ENCODE measurements at regions not wholly inside any gene's neighbourhood (a gene's known extent, or its start where the extent isn't known, plus 50 kb on each side); places are given as distances from the start of the nearest gene placed in this dataset.

DNA sequence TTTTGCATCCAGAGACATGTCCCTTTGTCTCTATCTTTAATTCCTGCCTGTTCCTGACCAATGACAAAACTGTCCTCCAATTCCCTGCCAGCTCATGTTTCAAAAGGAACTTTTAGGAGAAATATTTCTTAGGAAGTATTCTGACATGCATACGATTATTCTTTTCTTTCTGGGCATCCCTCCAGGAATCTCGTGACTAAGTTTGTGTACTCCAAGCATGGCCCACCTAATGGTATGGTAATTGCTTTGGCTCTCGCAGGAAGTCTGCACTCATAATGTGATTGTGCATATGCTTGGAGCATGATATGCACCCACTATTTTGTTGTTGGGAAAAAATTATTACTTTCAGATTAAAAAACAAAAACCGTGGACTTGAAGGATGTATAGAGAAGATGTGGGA, 256.4 kb downstream of the PRDM2 start (continued):
- TF ChIP-seq, protein P1, sequence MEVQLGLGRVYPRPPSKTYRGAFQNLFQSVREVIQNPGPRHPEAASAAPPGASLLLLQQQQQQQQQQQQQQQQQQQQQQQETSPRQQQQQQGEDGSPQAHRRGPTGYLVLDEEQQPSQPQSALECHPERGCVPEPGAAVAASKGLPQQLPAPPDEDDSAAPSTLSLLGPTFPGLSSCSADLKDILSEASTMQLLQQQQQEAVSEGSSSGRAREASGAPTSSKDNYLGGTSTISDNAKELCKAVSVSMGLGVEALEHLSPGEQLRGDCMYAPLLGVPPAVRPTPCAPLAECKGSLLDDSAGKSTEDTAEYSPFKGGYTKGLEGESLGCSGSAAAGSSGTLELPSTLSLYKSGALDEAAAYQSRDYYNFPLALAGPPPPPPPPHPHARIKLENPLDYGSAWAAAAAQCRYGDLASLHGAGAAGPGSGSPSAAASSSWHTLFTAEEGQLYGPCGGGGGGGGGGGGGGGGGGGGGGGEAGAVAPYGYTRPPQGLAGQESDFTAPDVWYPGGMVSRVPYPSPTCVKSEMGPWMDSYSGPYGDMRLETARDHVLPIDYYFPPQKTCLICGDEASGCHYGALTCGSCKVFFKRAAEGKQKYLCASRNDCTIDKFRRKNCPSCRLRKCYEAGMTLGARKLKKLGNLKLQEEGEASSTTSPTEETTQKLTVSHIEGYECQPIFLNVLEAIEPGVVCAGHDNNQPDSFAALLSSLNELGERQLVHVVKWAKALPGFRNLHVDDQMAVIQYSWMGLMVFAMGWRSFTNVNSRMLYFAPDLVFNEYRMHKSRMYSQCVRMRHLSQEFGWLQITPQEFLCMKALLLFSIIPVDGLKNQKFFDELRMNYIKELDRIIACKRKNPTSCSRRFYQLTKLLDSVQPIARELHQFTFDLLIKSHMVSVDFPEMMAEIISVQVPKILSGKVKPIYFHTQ (CRISPR knock-in tag; IDR thresholded peaks at IDR 0.05), result no peak
- no peak for TF ChIP-seq FOXJ3 (CRISPR knock-in tag; IDR thresholded peaks at IDR 0.05; ENCODE audit: borderline replicate concordance)
- no peak for TF ChIP-seq JAZF1 (CRISPR knock-in tag; IDR thresholded peaks at IDR 0.05)
- TF ChIP-seq, protein P2, sequence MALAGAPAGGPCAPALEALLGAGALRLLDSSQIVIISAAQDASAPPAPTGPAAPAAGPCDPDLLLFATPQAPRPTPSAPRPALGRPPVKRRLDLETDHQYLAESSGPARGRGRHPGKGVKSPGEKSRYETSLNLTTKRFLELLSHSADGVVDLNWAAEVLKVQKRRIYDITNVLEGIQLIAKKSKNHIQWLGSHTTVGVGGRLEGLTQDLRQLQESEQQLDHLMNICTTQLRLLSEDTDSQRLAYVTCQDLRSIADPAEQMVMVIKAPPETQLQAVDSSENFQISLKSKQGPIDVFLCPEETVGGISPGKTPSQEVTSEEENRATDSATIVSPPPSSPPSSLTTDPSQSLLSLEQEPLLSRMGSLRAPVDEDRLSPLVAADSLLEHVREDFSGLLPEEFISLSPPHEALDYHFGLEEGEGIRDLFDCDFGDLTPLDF (CRISPR knock-in tag; IDR thresholded peaks at IDR 0.05), result no peak
- TF ChIP-seq, protein P3, sequence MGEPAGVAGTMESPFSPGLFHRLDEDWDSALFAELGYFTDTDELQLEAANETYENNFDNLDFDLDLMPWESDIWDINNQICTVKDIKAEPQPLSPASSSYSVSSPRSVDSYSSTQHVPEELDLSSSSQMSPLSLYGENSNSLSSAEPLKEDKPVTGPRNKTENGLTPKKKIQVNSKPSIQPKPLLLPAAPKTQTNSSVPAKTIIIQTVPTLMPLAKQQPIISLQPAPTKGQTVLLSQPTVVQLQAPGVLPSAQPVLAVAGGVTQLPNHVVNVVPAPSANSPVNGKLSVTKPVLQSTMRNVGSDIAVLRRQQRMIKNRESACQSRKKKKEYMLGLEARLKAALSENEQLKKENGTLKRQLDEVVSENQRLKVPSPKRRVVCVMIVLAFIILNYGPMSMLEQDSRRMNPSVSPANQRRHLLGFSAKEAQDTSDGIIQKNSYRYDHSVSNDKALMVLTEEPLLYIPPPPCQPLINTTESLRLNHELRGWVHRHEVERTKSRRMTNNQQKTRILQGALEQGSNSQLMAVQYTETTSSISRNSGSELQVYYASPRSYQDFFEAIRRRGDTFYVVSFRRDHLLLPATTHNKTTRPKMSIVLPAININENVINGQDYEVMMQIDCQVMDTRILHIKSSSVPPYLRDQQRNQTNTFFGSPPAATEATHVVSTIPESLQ (CRISPR knock-in tag; IDR thresholded peaks at IDR 0.05), result no peak
- TF ChIP-seq FOXK1 (CRISPR knock-in tag; IDR thresholded peaks at IDR 0.05), result no peak
- no peak for TF ChIP-seq ZNF263 (CRISPR knock-in tag; IDR thresholded peaks at IDR 0.05; ENCODE audit: low read depth)
- no peak for TF ChIP-seq KAT7 (CRISPR knock-in tag; IDR thresholded peaks at IDR 0.05; ENCODE audit: borderline replicate concordance)

DNA sequence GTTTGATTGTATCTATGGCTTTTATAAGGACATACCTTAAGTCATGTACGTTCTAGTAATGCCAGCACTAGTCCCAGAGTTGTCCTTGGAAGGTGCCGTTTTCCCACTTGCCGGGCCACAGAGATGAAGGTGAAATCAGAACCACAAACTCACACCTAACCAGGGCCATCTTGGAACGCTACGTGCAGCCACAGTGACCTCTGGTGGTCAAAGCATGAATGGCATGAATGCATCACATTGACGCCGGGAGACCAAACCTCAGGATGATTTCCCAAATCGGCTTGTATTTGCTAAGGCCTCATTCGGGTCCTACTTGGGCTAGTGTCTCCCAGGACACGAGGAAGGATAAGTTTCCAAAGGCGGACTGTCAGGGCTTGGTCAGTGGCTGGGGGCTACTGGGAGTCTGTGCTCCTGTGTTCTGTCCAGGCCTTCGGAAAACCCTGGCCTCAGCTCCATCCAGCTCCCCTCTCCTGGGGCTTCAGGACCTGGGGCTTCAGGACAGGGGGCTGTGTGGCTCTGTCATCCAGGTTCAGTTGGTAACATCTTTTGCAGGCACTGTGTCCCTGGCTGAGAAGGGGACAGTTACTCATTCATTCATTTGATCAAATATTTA, 260.5 kb downstream of the PRDM2 start:
- CTCF ChIA-PET, result interaction anchor here (1.6 to 3.0 kb wide), 4 partner anchors 10 to 132 kb away, joined by 5 to 28 read pairs (median 12); no protein-coding TSS in a partner anchor
- H3K4me1 Mint-ChIP-seq, result no peaks in the 10 kb centered on the region; the same call in 1 of the 2 replicates
- DNase-seq (ENCODE audit: low spot score) (peak; percentile 82), ATAC-seq (peak; percentile 89)
- POLR2A ChIA-PET, result no interaction called here
- no peaks in the 10 kb centered on the region for H3K36me3 Mint-ChIP-seq
- no peak overlapping the region for H3K27ac Mint-ChIP-seq
- no peak for TF ChIP-seq GABPB1 (CRISPR knock-in tag; IDR thresholded peaks at IDR 0.05)
- TF ChIP-seq, protein P1 (CRISPR knock-in tag; IDR thresholded peaks at IDR 0.05), result no peak
- TF ChIP-seq, protein P4, sequence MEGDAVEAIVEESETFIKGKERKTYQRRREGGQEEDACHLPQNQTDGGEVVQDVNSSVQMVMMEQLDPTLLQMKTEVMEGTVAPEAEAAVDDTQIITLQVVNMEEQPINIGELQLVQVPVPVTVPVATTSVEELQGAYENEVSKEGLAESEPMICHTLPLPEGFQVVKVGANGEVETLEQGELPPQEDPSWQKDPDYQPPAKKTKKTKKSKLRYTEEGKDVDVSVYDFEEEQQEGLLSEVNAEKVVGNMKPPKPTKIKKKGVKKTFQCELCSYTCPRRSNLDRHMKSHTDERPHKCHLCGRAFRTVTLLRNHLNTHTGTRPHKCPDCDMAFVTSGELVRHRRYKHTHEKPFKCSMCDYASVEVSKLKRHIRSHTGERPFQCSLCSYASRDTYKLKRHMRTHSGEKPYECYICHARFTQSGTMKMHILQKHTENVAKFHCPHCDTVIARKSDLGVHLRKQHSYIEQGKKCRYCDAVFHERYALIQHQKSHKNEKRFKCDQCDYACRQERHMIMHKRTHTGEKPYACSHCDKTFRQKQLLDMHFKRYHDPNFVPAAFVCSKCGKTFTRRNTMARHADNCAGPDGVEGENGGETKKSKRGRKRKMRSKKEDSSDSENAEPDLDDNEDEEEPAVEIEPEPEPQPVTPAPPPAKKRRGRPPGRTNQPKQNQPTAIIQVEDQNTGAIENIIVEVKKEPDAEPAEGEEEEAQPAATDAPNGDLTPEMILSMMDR (IDR thresholded peaks at IDR 0.05), result peak; percentile 96
- no peak for TF ChIP-seq NFATC4 (CRISPR knock-in tag; IDR thresholded peaks at IDR 0.05)
- no peak overlapping the region for H3K4me3 Mint-ChIP-seq
- H3K9me3 Mint-ChIP-seq, result peaks cover 5% of the 10 kb centered on the region
- H3K27me3 Mint-ChIP-seq (ENCODE audit: low read depth), result peaks cover 19% of the 10 kb centered on the region

DNA sequence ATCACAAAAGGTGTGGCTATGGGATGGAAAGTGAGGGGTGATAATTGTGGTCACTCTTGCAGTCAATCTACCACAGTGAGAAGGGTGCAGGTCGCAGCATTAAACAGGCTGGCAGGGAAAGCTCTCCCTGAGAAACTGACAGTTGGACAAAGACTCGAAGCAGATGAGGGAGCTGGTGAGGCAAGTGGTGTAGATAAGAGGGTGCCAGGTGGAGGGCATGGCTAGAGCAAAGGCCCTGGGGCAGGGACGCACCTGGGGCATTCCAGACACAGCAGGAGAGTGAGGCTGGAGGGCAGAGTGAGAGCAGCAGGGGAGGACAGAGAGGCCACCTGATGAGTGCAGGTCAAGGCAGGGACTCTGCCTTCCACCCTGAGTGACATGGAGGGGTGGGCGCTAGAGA, 264.8 kb downstream of the PRDM2 start:
- ChIA-PET CTCF (interaction anchor here (1.7 kb wide), 2 partner anchors 451 to 472 kb away, joined by 4 to 16 read pairs; no protein-coding TSS in a partner anchor), POLR2A (no interaction called here)
- Mint-ChIP-seq H3K27me3 (ENCODE audit: low read depth) (peaks cover 22% of the 10 kb centered on the region), H3K4me3 (no peak overlapping the region), H3K9me3 (peaks cover 15% of the 10 kb centered on the region), H3K36me3 (no peaks in the 10 kb centered on the region), H3K27ac (no peak overlapping the region), H3K4me1 (no peaks in the 10 kb centered on the region; the same call in 1 of the 2 replicates)
- ATAC-seq (no peak), DNase-seq (ENCODE audit: low spot score) (no peak)
- TF ChIP-seq OVOL2 (CRISPR knock-in tag; IDR thresholded peaks at IDR 0.05; ENCODE audit: borderline replicate concordance) (no peak), ZNF317 (CRISPR knock-in tag; IDR thresholded peaks at IDR 0.05; ENCODE audit: borderline replicate concordance, low read depth) (no peak), FOXP1 (CRISPR knock-in tag; IDR thresholded peaks at IDR 0.05; ENCODE audit: borderline replicate concordance) (no peak), CREM (CRISPR knock-in tag; IDR thresholded peaks at IDR 0.05) (no peak), ZBTB21 (CRISPR knock-in tag; IDR thresholded peaks at IDR 0.05; ENCODE audit: borderline replicate concordance) (no peak), ZNF396 (CRISPR knock-in tag; IDR thresholded peaks at IDR 0.05; ENCODE audit: borderline replicate concordance) (no peak), SP1 (CRISPR knock-in tag; conservative IDR thresholded peaks at IDR 0.05) (no peak), ZNF138 (CRISPR knock-in tag; conservative IDR thresholded peaks at IDR 0.05) (no peak), GTF2I (CRISPR knock-in tag; conservative IDR thresholded peaks at IDR 0.05) (no peak)
- TF ChIP-seq, protein P5, sequence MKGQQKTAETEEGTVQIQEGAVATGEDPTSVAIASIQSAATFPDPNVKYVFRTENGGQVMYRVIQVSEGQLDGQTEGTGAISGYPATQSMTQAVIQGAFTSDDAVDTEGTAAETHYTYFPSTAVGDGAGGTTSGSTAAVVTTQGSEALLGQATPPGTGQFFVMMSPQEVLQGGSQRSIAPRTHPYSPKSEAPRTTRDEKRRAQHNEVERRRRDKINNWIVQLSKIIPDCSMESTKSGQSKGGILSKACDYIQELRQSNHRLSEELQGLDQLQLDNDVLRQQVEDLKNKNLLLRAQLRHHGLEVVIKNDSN (CRISPR knock-in tag; IDR thresholded peaks at IDR 0.05), result no peak
